Lung (tissue), 11 donors: ENCODE measurements at regions not wholly inside any gene's neighbourhood (a gene's known extent, or its start where the extent isn't known, plus 50 kb on each side); places are given as distances from the start of the nearest gene placed in this dataset.

Source experiments
- ATAC-seq: fragments of 200-7000 bp; cut with Tn5 transposase; one replicate; pipeline ENCODE4 v1.9.1; 2020; ENCODE audit warnings: moderate number of reproducible peaks; ENCODE audit not compliant: insufficient read depth, low FRiP score
- DNase-seq, 3 donors: peaks; one replicate each; pipeline ENCODE4 v3.0.0-alpha.2; 2013 to 2017
- H3K27ac ChIP-seq, 2 donors: one replicate each; pipeline ENCODE4 v1.5.1; 2013; ENCODE audit warnings: mild to moderate bottlenecking in 2 of 2, moderate library complexity in 2 of 2, control low read depth in 1 of 2, inconsistent platforms in 1 of 2, low read depth in 1 of 2, low read length in 1 of 2
- H3K27me3 ChIP-seq, 3 donors: one replicate each; pipeline ENCODE4 v1.5.1; 2013; ENCODE audit warnings: low read length in 2 of 3; ENCODE audit not compliant: control insufficient read depth in 3 of 3, insufficient read depth in 3 of 3
- H3K36me3 ChIP-seq, 4 donors: one replicate each; pipeline ENCODE4 v1.5.1; 2013; ENCODE audit warnings: low read length in 4 of 4, mild to moderate bottlenecking in 1 of 4, moderate library complexity in 1 of 4; ENCODE audit not compliant: control insufficient read depth in 4 of 4, insufficient read depth in 4 of 4
- H3K4me1 ChIP-seq, 5 donors: one replicate each; pipeline ENCODE4 v1.5.1; 2013; ENCODE audit warnings: low read length in 5 of 5, mild to moderate bottlenecking in 2 of 5, moderate library complexity in 1 of 5; ENCODE audit not compliant: control insufficient read depth in 5 of 5, insufficient read depth in 5 of 5
- H3K4me3 ChIP-seq: one replicate; pipeline ENCODE4 v1.5.1; 2013; ENCODE audit warnings: mild to moderate bottlenecking, control low read depth, moderate library complexity
- H3K9ac ChIP-seq, 2 donors: one replicate each; pipeline ENCODE4 v1.5.1; 2013; ENCODE audit warnings: low read length in 2 of 2, control low read depth in 1 of 2; ENCODE audit not compliant: insufficient read depth in 1 of 2
- H3K9me3 ChIP-seq, 4 donors: one replicate each; pipeline ENCODE4 v1.5.1; 2013; ENCODE audit warnings: low read length in 3 of 4, mild to moderate bottlenecking in 1 of 4, moderate library complexity in 1 of 4; ENCODE audit not compliant: control insufficient read depth in 4 of 4, insufficient read depth in 3 of 4
- WGBS, 2 donors: extraction: QIAGEN DNeasy Blood & Tissue Kit; methylation state at CpG; one replicate each; pipeline ENCODE4 v1.1.7; 2013; 5-methylcytosine and 5-hydroxymethylcytosine counted together
- TF ChIP-seq, protein P1 (sequence below): IDR thresholded peaks from 2 replicates; pipeline ENCODE4 v1.5.1; 2012; ENCODE audit warnings: mild to moderate bottlenecking; ENCODE audit errors: control extremely low read depth, extremely low read depth
- donor health status: control.
- donor health status: control.
- donor health status: Bipolar disorder and iron deficiency.
- donor health status: healthy.
- donor health status: DM: yes; HTN: yes; CAD: no.

- TF ChIP-seq, protein P1, sequence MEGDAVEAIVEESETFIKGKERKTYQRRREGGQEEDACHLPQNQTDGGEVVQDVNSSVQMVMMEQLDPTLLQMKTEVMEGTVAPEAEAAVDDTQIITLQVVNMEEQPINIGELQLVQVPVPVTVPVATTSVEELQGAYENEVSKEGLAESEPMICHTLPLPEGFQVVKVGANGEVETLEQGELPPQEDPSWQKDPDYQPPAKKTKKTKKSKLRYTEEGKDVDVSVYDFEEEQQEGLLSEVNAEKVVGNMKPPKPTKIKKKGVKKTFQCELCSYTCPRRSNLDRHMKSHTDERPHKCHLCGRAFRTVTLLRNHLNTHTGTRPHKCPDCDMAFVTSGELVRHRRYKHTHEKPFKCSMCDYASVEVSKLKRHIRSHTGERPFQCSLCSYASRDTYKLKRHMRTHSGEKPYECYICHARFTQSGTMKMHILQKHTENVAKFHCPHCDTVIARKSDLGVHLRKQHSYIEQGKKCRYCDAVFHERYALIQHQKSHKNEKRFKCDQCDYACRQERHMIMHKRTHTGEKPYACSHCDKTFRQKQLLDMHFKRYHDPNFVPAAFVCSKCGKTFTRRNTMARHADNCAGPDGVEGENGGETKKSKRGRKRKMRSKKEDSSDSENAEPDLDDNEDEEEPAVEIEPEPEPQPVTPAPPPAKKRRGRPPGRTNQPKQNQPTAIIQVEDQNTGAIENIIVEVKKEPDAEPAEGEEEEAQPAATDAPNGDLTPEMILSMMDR: no peak
- Histone ChIP-seq H3K4me1 (no peaks in the 10 kb centered on the region), H3K4me3 (no peak overlapping the region), H3K27me3 (peaks cover 0 to 9% (median 0%) of the 10 kb centered on the region in 3 donors), H3K36me3 (no peaks in the 10 kb centered on the region), H3K9ac (no peak overlapping the region), H3K9me3 (peaks cover 0 to 13% (median 0%) of the 10 kb centered on the region in 4 donors), H3K27ac (no peak overlapping the region)
- 93 to 95% methylated on average over 1 of the region's 1 CpG for WGBS, 2 donors
- DNase-seq (no peak), ATAC-seq (no peak)
Measured at GRCh38 chr2:118244686-118245085, 156.4 kb downstream of the INSIG2 start.

- Histone ChIP-seq H3K36me3 (no peaks in the 10 kb centered on the region), H3K4me3 (no peak overlapping the region), H3K27me3 (peaks cover 0 to 9% (median 0%) of the 10 kb centered on the region in 3 donors), H3K9me3 (peaks cover 0 to 15% (median 0%) of the 10 kb centered on the region in 4 donors), H3K9ac (no peak overlapping the region), H3K4me1 (no peaks in the 10 kb centered on the region), H3K27ac (no peak overlapping the region)
- no peak for ATAC-seq
- no peak for DNase-seq
- WGBS, 2 donors: 51 to 62% methylated on average over 2 of the region's 2 CpGs
- TF ChIP-seq, protein P1: no peak
Measured at GRCh38 chr2:118243031-118243430, 154.8 kb downstream of the INSIG2 start.

- TF ChIP-seq, protein P1: no peak
- no peaks in the 10 kb centered on the region for H3K4me1 ChIP-seq
- H3K27ac ChIP-seq: no peak overlapping the region
- ATAC-seq (no peak), DNase-seq (no peak)
- H3K27me3 ChIP-seq: peaks cover 0 to 9% (median 0%) of the 10 kb centered on the region in 3 donors
- H3K9ac ChIP-seq: no peak overlapping the region
- no peaks in the 10 kb centered on the region for H3K36me3 ChIP-seq
- 36 to 55% methylated on average over 2 of the region's 2 CpGs for WGBS, 2 donors
- H3K9me3 ChIP-seq: peaks cover 0 to 12% (median 0%) of the 10 kb centered on the region in 4 donors
- no peak overlapping the region for H3K4me3 ChIP-seq
Measured at GRCh38 chr2:118242216-118242615, 153.9 kb downstream of the INSIG2 start.

DNA sequence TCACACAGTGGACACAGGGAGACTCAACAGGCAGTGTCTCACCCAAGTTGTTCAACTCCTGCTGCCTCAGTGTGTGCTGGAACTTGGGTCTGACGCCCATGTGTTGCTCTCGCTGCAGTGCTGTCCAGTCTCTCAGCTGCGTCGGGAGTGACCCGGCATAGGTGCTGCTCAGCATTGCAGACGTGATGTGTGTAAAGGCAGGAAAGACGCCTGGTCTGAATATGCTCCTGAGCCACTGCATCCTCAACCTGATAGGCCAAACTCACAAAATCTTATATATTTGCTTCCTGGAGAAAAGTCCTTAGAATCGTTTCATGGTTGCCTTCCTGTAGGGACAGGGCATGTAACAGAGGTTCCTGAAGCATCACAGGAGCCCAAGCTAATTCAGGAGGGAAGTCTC, 152.9 kb downstream of the INSIG2 start:
- WGBS, 2 donors: 77 to 78% methylated on average over 8 of the region's 8 CpGs

More for the DNA sequence above, 152.9 kb downstream of the INSIG2 start:
- no peak overlapping the region for H3K9ac ChIP-seq
- H3K27ac ChIP-seq: no peak overlapping the region
- peaks cover 0 to 9% (median 0%) of the 10 kb centered on the region in 3 donors for H3K27me3 ChIP-seq
- peaks cover 0 to 13% (median 0%) of the 10 kb centered on the region in 4 donors for H3K9me3 ChIP-seq
- H3K36me3 ChIP-seq: no peaks in the 10 kb centered on the region
- H3K4me3 ChIP-seq: no peak overlapping the region
- DNase-seq (no peak), ATAC-seq (no peak)
- TF ChIP-seq, protein P1: no peak
- no peaks in the 10 kb centered on the region for H3K4me1 ChIP-seq
